Kidney (tissue), 13 donors: ENCODE measurements at regions not wholly inside any gene's neighbourhood (a gene's known extent, or its start where the extent isn't known, plus 50 kb on each side); places are given as distances from the start of the nearest gene placed in this dataset.

Experiments used
- DNase-seq, 5 donors: peaks; one replicate each; pipeline ENCODE4 v3.0.0-alpha.2; 2013 to 2020
- FAIRE-seq: peaks from 2 replicates; lab custom pipeline; 2012; peaks lifted over from hg19 to GRCh38; lab: Jason Lieb, UNC
- H3K27ac ChIP-seq, 2 donors: one replicate each; pipeline ENCODE4 v1.7.0; 2013; ENCODE audit warnings: low read depth in 2 of 2, low read length in 2 of 2, inconsistent platforms in 1 of 2
- H3K27me3 ChIP-seq: one replicate; pipeline ENCODE4 v1.7.1; 2013; ENCODE audit warnings: low read length, inconsistent platforms; ENCODE audit not compliant: control insufficient read depth, insufficient read depth
- H3K36me3 ChIP-seq, 3 donors: one replicate each; pipeline versions ENCODE4 v1.7.0 to v1.7.1; 2013; ENCODE audit warnings: low read length in 3 of 3, control low read depth in 1 of 3, inconsistent platforms in 1 of 3; ENCODE audit not compliant: insufficient read depth in 3 of 3, control insufficient read depth in 2 of 3
- H3K4me1 ChIP-seq, 3 donors: one replicate each; pipeline versions ENCODE4 v1.7.0 to v1.7.1; 2013; ENCODE audit warnings: low read length in 3 of 3, inconsistent platforms in 1 of 3, low read depth in 1 of 3; ENCODE audit not compliant: control insufficient read depth in 2 of 3, insufficient read depth in 2 of 3
- H3K4me3 ChIP-seq, 3 donors: one replicate each; pipeline versions ENCODE4 v1.7.0 to v1.8.1; 2013; ENCODE audit warnings: low read length in 3 of 3, control low read depth in 1 of 3, inconsistent platforms in 1 of 3
- H3K9ac ChIP-seq, 3 donors: one replicate each; pipeline versions ENCODE4 v1.7.0 to v1.7.1; 2013; ENCODE audit warnings: low read length in 3 of 3, control low read depth in 1 of 3, inconsistent platforms in 1 of 3
- H3K9me3 ChIP-seq, 3 donors: one replicate each; pipeline versions ENCODE4 v1.7.0 to v1.7.1; 2013; ENCODE audit warnings: low read length in 3 of 3, control low read depth in 1 of 3, inconsistent platforms in 1 of 3; ENCODE audit not compliant: control insufficient read depth in 2 of 3, insufficient read depth in 1 of 3
- intact Hi-C: fragments of 100-400 bp; cut with DNase I; formaldehyde crosslinking; loops from one replicate; pipeline ENCODE4 v1.11.1; 2022
- TF ChIP-seq, protein P1 (sequence below): IDR thresholded peaks from 3 replicates; pipeline ENCODE4 v1.5.1; 2012; ENCODE audit warnings: mild to moderate bottlenecking, moderate library complexity, borderline replicate concordance; ENCODE audit not compliant: insufficient read depth; ENCODE audit errors: extremely low read depth
- donor health status: control.
- donor health status: control.
- donor health status: control.
- donor health status: control.
- donor health status: control.
- donor health status: DM: yes; HTN: yes; CAD: no.
- donor health status: Normal renal cell carcinoma (clear cell type).

DNA sequence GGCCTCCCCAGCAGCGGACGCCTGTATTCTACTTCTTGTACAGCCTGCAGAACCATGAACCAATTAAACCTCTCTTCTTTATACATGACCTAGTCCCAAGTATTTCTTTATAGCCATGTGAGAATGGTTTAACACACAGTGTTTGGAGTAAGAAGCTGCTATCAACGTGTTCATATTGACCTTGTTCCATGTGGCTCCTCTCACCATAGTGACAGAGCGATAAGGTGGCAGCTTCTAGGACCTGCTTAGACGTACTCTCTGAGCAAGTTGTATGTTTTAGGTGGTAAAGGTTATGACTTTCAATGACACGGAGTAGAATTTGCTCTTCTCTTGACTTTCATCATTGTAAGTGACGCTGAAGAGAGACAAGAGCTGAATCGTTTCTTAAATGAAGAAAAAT is 157.7 kb upstream of the SLCO3A1 start:
- TF ChIP-seq, protein P1, sequence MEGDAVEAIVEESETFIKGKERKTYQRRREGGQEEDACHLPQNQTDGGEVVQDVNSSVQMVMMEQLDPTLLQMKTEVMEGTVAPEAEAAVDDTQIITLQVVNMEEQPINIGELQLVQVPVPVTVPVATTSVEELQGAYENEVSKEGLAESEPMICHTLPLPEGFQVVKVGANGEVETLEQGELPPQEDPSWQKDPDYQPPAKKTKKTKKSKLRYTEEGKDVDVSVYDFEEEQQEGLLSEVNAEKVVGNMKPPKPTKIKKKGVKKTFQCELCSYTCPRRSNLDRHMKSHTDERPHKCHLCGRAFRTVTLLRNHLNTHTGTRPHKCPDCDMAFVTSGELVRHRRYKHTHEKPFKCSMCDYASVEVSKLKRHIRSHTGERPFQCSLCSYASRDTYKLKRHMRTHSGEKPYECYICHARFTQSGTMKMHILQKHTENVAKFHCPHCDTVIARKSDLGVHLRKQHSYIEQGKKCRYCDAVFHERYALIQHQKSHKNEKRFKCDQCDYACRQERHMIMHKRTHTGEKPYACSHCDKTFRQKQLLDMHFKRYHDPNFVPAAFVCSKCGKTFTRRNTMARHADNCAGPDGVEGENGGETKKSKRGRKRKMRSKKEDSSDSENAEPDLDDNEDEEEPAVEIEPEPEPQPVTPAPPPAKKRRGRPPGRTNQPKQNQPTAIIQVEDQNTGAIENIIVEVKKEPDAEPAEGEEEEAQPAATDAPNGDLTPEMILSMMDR, result no peak
- H3K9me3 ChIP-seq, result no peaks in the 10 kb centered on the region
- H3K27ac ChIP-seq, result no peak overlapping the region
- DNase-seq, result no peak
- FAIRE-seq, result no peak
- no peaks in the 10 kb centered on the region for H3K36me3 ChIP-seq
- H3K9ac ChIP-seq, result no peak overlapping the region
- H3K4me3 ChIP-seq, result no peak overlapping the region
- intact Hi-C loops, result no loop called here
- no peaks in the 10 kb centered on the region for H3K27me3 ChIP-seq
- H3K4me1 ChIP-seq, result no peaks in the 10 kb centered on the region

DNA sequence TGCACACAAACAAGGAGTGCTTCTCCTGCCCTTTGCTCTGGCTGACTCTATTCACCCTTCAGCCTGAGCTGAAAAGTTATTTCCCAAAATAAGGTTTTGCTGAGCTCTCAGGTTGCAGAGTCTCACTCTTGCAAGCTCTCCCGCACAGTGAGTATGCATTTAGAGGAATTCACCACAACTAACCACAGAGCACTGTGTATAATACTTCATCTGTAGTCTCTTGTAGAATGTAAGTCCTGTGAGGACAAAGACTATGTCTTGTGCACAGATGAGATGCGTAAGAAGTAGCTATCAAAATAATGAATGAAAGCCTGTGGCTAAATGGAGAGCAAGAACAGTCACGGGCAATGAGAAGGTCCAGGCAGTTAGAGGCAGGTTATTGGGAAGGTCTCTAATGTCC is 156.5 kb upstream of the SLCO3A1 start:
- FAIRE-seq (no peak), DNase-seq (no peak)
- TF ChIP-seq, protein P1, result no peak
- intact Hi-C loops, result no loop called here
- H3K4me3 ChIP-seq, result no peak overlapping the region
- H3K36me3 ChIP-seq, result no peaks in the 10 kb centered on the region
- no peaks in the 10 kb centered on the region for H3K9me3 ChIP-seq
- no peak overlapping the region for H3K27ac ChIP-seq
- no peaks in the 10 kb centered on the region for H3K27me3 ChIP-seq
- H3K4me1 ChIP-seq, result no peaks in the 10 kb centered on the region
- H3K9ac ChIP-seq, result no peak overlapping the region

DNA sequence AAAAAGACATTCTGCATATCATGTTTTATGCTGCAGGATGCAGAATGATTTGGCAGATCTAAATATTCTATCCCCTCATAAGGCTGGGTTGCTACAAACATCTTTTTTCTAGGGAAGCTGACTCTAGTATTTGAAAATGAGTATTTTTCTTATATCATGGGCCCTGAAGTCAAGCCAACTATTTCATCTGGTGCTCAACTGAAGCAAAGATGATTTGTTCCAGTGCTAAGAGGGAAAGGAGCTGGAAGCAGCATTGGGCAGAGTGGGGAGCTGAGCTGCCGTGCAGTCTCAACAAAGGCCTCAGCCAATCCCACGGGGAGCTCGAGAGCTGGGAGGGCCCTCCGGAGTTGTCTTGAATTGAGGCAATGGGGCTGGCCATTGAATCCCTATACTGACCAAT is 155.3 kb upstream of the SLCO3A1 start:
- Histone ChIP-seq H3K27me3 (no peaks in the 10 kb centered on the region), H3K4me1 (no peaks in the 10 kb centered on the region), H3K9me3 (no peaks in the 10 kb centered on the region), H3K27ac (no peak overlapping the region), H3K4me3 (no peak overlapping the region), H3K36me3 (no peaks in the 10 kb centered on the region), H3K9ac (no peak overlapping the region)
- TF ChIP-seq, protein P1, result no peak
- FAIRE-seq (no peak), DNase-seq (no peak)
- intact Hi-C loops, result no loop called here

DNA sequence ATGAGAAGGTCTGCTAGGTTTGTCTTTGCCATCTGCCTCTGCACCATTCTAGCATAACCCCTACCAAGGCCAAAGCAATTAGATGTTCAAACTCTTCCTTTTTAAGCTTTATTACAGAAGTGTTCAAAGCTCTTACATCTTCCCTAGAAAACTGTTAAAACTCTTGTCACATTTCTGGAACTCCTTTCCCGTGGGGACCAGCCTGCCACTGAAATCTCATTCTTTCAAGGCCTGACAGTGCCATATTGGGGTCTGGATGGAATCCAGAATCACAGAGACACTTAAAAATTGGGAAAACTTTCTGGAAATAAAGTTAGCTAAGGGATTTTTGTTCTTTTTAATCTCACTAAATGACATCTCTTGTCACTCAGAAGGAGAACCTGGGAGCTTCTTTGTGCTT is 153.8 kb upstream of the SLCO3A1 start:
- Histone ChIP-seq H3K9me3 (no peaks in the 10 kb centered on the region), H3K27me3 (no peaks in the 10 kb centered on the region), H3K27ac (no peak overlapping the region), H3K4me1 (no peaks in the 10 kb centered on the region), H3K36me3 (no peaks in the 10 kb centered on the region), H3K9ac (no peak overlapping the region), H3K4me3 (no peak overlapping the region)
- FAIRE-seq, result no peak
- DNase-seq, result no peak
- intact Hi-C loops, result no loop called here
- TF ChIP-seq, protein P1, result no peak
